Kidney (tissue), 13 donors: ENCODE measurements at regions not wholly inside any gene's neighbourhood (a gene's known extent, or its start where the extent isn't known, plus 50 kb on each side); places are given as distances from the start of the nearest gene placed in this dataset.

ENCODE experiments used
- DNase-seq, 5 donors: peaks; one replicate each; pipeline ENCODE4 v3.0.0-alpha.2; 2013 to 2020
- FAIRE-seq: peaks from 2 replicates; lab custom pipeline; 2012; peaks lifted over from hg19 to GRCh38; lab: Jason Lieb, UNC
- H3K27ac ChIP-seq, 2 donors: one replicate each; pipeline ENCODE4 v1.7.0; 2013; ENCODE audit warnings: low read depth in 2 of 2, low read length in 2 of 2, inconsistent platforms in 1 of 2
- H3K27me3 ChIP-seq: one replicate; pipeline ENCODE4 v1.7.1; 2013; ENCODE audit warnings: low read length, inconsistent platforms; ENCODE audit not compliant: control insufficient read depth, insufficient read depth
- H3K36me3 ChIP-seq, 3 donors: one replicate each; pipeline versions ENCODE4 v1.7.0 to v1.7.1; 2013; ENCODE audit warnings: low read length in 3 of 3, control low read depth in 1 of 3, inconsistent platforms in 1 of 3; ENCODE audit not compliant: insufficient read depth in 3 of 3, control insufficient read depth in 2 of 3
- H3K4me1 ChIP-seq, 3 donors: one replicate each; pipeline versions ENCODE4 v1.7.0 to v1.7.1; 2013; ENCODE audit warnings: low read length in 3 of 3, inconsistent platforms in 1 of 3, low read depth in 1 of 3; ENCODE audit not compliant: control insufficient read depth in 2 of 3, insufficient read depth in 2 of 3
- H3K4me3 ChIP-seq, 3 donors: one replicate each; pipeline versions ENCODE4 v1.7.0 to v1.8.1; 2013; ENCODE audit warnings: low read length in 3 of 3, control low read depth in 1 of 3, inconsistent platforms in 1 of 3
- H3K9ac ChIP-seq, 3 donors: one replicate each; pipeline versions ENCODE4 v1.7.0 to v1.7.1; 2013; ENCODE audit warnings: low read length in 3 of 3, control low read depth in 1 of 3, inconsistent platforms in 1 of 3
- H3K9me3 ChIP-seq, 3 donors: one replicate each; pipeline versions ENCODE4 v1.7.0 to v1.7.1; 2013; ENCODE audit warnings: low read length in 3 of 3, control low read depth in 1 of 3, inconsistent platforms in 1 of 3; ENCODE audit not compliant: control insufficient read depth in 2 of 3, insufficient read depth in 1 of 3
- intact Hi-C: fragments of 100-400 bp; cut with DNase I; formaldehyde crosslinking; loops from one replicate; pipeline ENCODE4 v1.11.1; 2022
- TF ChIP-seq, protein P1 (sequence below): IDR thresholded peaks from 3 replicates; pipeline ENCODE4 v1.5.1; 2012; ENCODE audit warnings: mild to moderate bottlenecking, moderate library complexity, borderline replicate concordance; ENCODE audit not compliant: insufficient read depth; ENCODE audit errors: extremely low read depth
- donor health status: control.
- donor health status: control.
- donor health status: control.
- donor health status: control.
- donor health status: control.
- donor health status: DM: yes; HTN: yes; CAD: no.
- donor health status: Normal renal cell carcinoma (clear cell type).

DNA sequence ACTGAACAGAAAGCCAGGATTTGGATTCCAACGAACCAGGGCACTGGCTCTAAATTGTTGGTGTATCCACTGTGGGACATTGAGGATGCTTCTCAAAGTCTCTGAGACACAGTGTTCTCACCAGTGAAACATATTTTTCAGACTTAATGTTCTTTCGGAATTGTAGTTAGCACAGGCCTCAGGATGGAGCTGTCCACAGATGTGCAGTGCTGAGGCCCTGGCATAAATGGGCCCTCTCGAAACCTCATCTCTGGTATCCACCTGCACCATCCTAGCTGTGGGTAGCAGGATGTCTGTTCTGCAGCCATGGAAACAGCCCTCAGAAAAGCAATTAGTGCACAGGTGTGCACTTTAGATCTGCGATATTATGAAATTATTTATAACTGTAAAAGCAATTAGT, 656.8 kb downstream of the TBC1D22A start:
- TF ChIP-seq, protein P1, sequence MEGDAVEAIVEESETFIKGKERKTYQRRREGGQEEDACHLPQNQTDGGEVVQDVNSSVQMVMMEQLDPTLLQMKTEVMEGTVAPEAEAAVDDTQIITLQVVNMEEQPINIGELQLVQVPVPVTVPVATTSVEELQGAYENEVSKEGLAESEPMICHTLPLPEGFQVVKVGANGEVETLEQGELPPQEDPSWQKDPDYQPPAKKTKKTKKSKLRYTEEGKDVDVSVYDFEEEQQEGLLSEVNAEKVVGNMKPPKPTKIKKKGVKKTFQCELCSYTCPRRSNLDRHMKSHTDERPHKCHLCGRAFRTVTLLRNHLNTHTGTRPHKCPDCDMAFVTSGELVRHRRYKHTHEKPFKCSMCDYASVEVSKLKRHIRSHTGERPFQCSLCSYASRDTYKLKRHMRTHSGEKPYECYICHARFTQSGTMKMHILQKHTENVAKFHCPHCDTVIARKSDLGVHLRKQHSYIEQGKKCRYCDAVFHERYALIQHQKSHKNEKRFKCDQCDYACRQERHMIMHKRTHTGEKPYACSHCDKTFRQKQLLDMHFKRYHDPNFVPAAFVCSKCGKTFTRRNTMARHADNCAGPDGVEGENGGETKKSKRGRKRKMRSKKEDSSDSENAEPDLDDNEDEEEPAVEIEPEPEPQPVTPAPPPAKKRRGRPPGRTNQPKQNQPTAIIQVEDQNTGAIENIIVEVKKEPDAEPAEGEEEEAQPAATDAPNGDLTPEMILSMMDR, result no peak

DNA sequence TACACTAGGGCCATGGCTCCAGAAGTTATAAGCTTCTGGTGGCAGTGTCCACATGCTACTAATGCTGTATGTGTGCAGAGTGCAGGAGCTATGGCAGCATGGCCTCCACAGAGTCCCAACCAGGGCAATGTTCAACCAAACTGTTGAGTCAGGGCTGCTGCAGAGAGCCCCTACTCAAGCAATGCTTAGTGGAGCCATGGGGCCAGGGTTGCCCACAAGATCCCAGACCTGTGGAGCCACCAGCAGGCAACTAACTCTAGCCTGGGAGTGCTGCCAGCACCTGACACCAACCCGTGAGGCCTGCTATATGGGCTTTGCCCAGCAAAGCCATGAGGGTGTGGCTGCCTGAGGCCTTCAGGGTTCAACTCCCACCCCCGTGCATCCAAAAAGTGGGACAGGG, 655.2 kb downstream of the TBC1D22A start:
- Histone ChIP-seq H3K36me3 (no peaks in the 10 kb centered on the region), H3K9ac (no peak overlapping the region), H3K9me3 (peaks cover 0 to 2% (median 0%) of the 10 kb centered on the region in 3 donors), H3K27me3 (no peaks in the 10 kb centered on the region), H3K4me1 (no peaks in the 10 kb centered on the region), H3K27ac (no peak overlapping the region), H3K4me3 (no peak overlapping the region)
- TF ChIP-seq, protein P1, result no peak
- intact Hi-C loops, result no loop called here
- FAIRE-seq (no peak), DNase-seq (peak in 1 of 5 donors; percentile 26)

More for the DNA sequence above, 656.8 kb downstream of the TBC1D22A start:
- DNase-seq (peak in 3 of 5 donors; percentile 26 to 39 (median 37)), FAIRE-seq (no peak)
- Histone ChIP-seq H3K9me3 (peaks cover 0 to 2% (median 0%) of the 10 kb centered on the region in 3 donors), H3K27me3 (no peaks in the 10 kb centered on the region), H3K4me3 (no peak overlapping the region), H3K36me3 (no peaks in the 10 kb centered on the region), H3K4me1 (no peaks in the 10 kb centered on the region), H3K9ac (no peak overlapping the region), H3K27ac (no peak overlapping the region)
- intact Hi-C loops, result no loop called here

DNA sequence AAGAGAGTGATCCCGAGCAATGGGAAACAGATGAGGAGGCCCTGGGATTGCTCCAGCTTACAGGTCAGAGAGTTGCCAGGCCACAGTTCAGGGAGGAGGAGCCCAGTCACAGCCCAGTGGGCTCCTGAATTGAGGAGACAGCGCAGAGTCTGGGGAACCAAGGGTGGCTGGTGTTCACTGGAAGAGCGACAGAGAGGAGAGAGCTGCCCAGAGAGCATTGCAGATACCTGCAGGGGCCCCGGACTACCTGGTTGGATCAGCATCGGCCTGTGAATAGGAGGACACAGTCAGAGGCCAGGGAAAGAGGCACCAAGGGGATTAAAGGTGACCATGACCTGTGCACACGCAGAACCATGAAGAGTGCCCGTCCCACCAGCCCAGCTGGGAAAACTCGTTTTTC, 648.6 kb downstream of the TBC1D22A start:
- no peak overlapping the region for H3K27ac ChIP-seq
- intact Hi-C loops, result no loop called here
- FAIRE-seq, result no peak

More for the DNA sequence above, 648.6 kb downstream of the TBC1D22A start:
- H3K9me3 ChIP-seq, result no peaks in the 10 kb centered on the region
- H3K4me3 ChIP-seq, result no peak overlapping the region
- no peak overlapping the region for H3K9ac ChIP-seq
- TF ChIP-seq, protein P1, result no peak
- DNase-seq, result peak in 2 of 5 donors; percentile 7 to 21
- no peaks in the 10 kb centered on the region for H3K4me1 ChIP-seq
- H3K27me3 ChIP-seq, result no peaks in the 10 kb centered on the region
- H3K36me3 ChIP-seq, result no peaks in the 10 kb centered on the region
